CD4-positive, alpha-beta T cell treated with Interleukin-6 at 100 ng/mL for 8 hours (primary cell): ENCODE measurements at regions not wholly inside any gene's neighbourhood (a gene's known extent, or its start where the extent isn't known, plus 50 kb on each side); places are given as distances from the start of the nearest gene placed in this dataset.

Source experiments
- DNase-seq: peaks from one replicate; pipeline ENCODE4 v3.0.0-alpha.2; 2020; ENCODE audit warnings: mixed read lengths, low spot score

- DNase-seq: no peak
These were observed 650.5 kb downstream of the RNF144B start for GRCh38 chr6:19037607-19038006.

GRCh38 chr6:19039287-19039686 is 652.1 kb downstream of the RNF144B start:
- DNase-seq: no peak

- no peak for DNase-seq
These were observed 654.8 kb downstream of the RNF144B start for GRCh38 chr6:19041906-19042305.

- no peak for DNase-seq
These were observed 655.3 kb downstream of the RNF144B start for GRCh38 chr6:19042420-19042819.

- no peak for DNase-seq
These were observed 663.6 kb downstream of the RNF144B start for GRCh38 chr6:19050765-19051164.

GRCh38 chr6:19052219-19052618 is 665.1 kb downstream of the RNF144B start:
- DNase-seq: no peak

GRCh38 chr6:19059102-19059501 is 672.0 kb downstream of the RNF144B start:
- DNase-seq: no peak

GRCh38 chr6:19067165-19067564 is 680.0 kb downstream of the RNF144B start:
- DNase-seq: no peak

GRCh38 chr6:19070520-19070919 is 683.4 kb downstream of the RNF144B start:
- no peak for DNase-seq

GRCh38 chr6:19083801-19084200 is 696.7 kb downstream of the RNF144B start:
- no peak for DNase-seq

- DNase-seq: no peak
These were observed 699.3 kb downstream of the RNF144B start for GRCh38 chr6:19086480-19086879.

- DNase-seq: no peak
These were observed 700.1 kb downstream of the RNF144B start for GRCh38 chr6:19087296-19087695.

- no peak for DNase-seq
These were observed 700.7 kb downstream of the RNF144B start for GRCh38 chr6:19087897-19088296.

- no peak for DNase-seq
These were observed 713.6 kb downstream of the RNF144B start for GRCh38 chr6:19100752-19101151.

- no peak for DNase-seq
These were observed 715.8 kb downstream of the RNF144B start for GRCh38 chr6:19102936-19103335.

GRCh38 chr6:19107468-19107867 is 720.3 kb downstream of the RNF144B start:
- no peak for DNase-seq

- DNase-seq: no peak
These were observed 715.6 kb upstream of the ID4 start for GRCh38 chr6:19121521-19121920.

- DNase-seq: no peak
These were observed 710.1 kb upstream of the ID4 start for GRCh38 chr6:19127081-19127480.

- no peak for DNase-seq
These were observed 708.5 kb upstream of the ID4 start for GRCh38 chr6:19128701-19129100.

- DNase-seq: no peak
These were observed 701.5 kb upstream of the ID4 start for GRCh38 chr6:19135706-19136105.

GRCh38 chr6:19137505-19137904 is 699.7 kb upstream of the ID4 start:
- no peak for DNase-seq

- no peak for DNase-seq
These were observed 694.9 kb upstream of the ID4 start for GRCh38 chr6:19142275-19142674.

- no peak for DNase-seq
These were observed 686.9 kb upstream of the ID4 start for GRCh38 chr6:19150307-19150706.

- DNase-seq: no peak
These were observed 683.7 kb upstream of the ID4 start for GRCh38 chr6:19153270-19153980.

- DNase-seq: no peak
These were observed 683.2 kb upstream of the ID4 start for GRCh38 chr6:19153981-19154295.
